IPS DF 4.7 (cell line): ENCODE measurements at regions not wholly inside any gene's neighbourhood (a gene's known extent, or its start where the extent isn't known, plus 50 kb on each side); places are given as distances from the start of the nearest gene placed in this dataset.

Source experiments
- DNase-seq: peaks from one replicate; pipeline ENCODE4 v3.0.0-alpha.2; 2013; ENCODE audit warnings: low spot score; ENCODE audit errors: extremely low read depth

- DNase-seq, result no peak
Observed at GRCh38 chr1:208997726-208998312, 585.7 kb upstream of the CAMK1G start.

- DNase-seq, result no peak
Observed at GRCh38 chr1:209008586-209008985, 574.9 kb upstream of the CAMK1G start.

- DNase-seq, result no peak
Observed at GRCh38 chr1:209010475-209011230, 572.9 kb upstream of the CAMK1G start.

GRCh38 chr1:209012443-209013196, 570.9 kb upstream of the CAMK1G start:
- DNase-seq, result no peak

- DNase-seq, result no peak
Observed at GRCh38 chr1:209015092-209015491, 568.4 kb upstream of the CAMK1G start.

GRCh38 chr1:209021622-209022021, 561.9 kb upstream of the CAMK1G start:
- no peak for DNase-seq

- DNase-seq, result no peak
Observed at GRCh38 chr1:209023790-209024189, 559.7 kb upstream of the CAMK1G start.

GRCh38 chr1:209029737-209030136, 553.8 kb upstream of the CAMK1G start:
- no peak for DNase-seq

- no peak for DNase-seq
Observed at GRCh38 chr1:209030454-209031167, 552.9 kb upstream of the CAMK1G start.

GRCh38 chr1:209037064-209037463, 546.5 kb upstream of the CAMK1G start:
- DNase-seq, result no peak

- no peak for DNase-seq
Observed at GRCh38 chr1:209038316-209038715, 545.2 kb upstream of the CAMK1G start.

- DNase-seq, result no peak
Observed at GRCh38 chr1:209038735-209039134, 544.8 kb upstream of the CAMK1G start.

GRCh38 chr1:209040351-209040750, 543.2 kb upstream of the CAMK1G start:
- no peak for DNase-seq

GRCh38 chr1:209041927-209042326, 541.6 kb upstream of the CAMK1G start:
- DNase-seq, result no peak

GRCh38 chr1:209042413-209042812, 541.1 kb upstream of the CAMK1G start:
- no peak for DNase-seq

GRCh38 chr1:209045331-209046057, 538.0 kb upstream of the CAMK1G start:
- DNase-seq, result no peak

- DNase-seq, result no peak
Observed at GRCh38 chr1:209046058-209046417, 537.5 kb upstream of the CAMK1G start.

GRCh38 chr1:209046935-209047334, 536.6 kb upstream of the CAMK1G start:
- DNase-seq, result no peak

GRCh38 chr1:209048941-209049669, 534.4 kb upstream of the CAMK1G start:
- DNase-seq, result no peak

GRCh38 chr1:209051570-209051969, 531.9 kb upstream of the CAMK1G start:
- no peak for DNase-seq

GRCh38 chr1:209053587-209053986, 529.9 kb upstream of the CAMK1G start:
- no peak for DNase-seq
